Fibroblast of mammary gland (primary cell): ENCODE measurements at regions not wholly inside any gene's neighbourhood (a gene's known extent, or its start where the extent isn't known, plus 50 kb on each side); places are given as distances from the start of the nearest gene placed in this dataset.

Experiments
- DNase-seq: peaks from one replicate; pipeline ENCODE4 v3.0.0-alpha.2; 2010; ENCODE audit warnings: low read depth
- H3K4me3 ChIP-seq: 2 replicates; pipeline ENCODE4 v1.5.1; 2011; ENCODE audit warnings: low read depth, mild to moderate bottlenecking, low read length, moderate library complexity; ENCODE audit not compliant: control insufficient read depth
- TF ChIP-seq, protein P1 (sequence below): conservative IDR thresholded peaks from 2 replicates; pipeline ENCODE4 v1.5.1; 2011; ENCODE audit warnings: low read depth, low read length, inconsistent platforms; ENCODE audit not compliant: control insufficient read depth, insufficient read depth

DNA sequence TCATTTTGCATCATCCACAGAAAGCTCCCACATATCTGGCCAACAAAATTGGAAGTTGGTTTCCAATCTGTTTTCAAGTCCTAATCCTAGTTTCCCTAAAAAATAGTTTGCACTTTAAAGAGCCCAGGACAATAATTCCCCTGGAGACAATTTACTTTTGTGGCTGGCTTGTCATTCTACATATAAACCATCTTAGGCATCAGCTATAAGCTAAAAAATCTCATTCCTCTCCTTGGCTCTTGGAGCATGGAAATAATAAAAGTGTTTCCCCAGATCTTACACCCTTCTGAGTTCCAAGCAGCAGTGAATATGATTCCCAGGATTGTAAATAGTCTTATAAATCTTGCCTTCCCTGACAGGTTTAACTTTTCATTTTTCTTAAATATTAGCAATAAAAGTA is 89.1 kb upstream of the NUDT4 start:
- TF ChIP-seq, protein P1, sequence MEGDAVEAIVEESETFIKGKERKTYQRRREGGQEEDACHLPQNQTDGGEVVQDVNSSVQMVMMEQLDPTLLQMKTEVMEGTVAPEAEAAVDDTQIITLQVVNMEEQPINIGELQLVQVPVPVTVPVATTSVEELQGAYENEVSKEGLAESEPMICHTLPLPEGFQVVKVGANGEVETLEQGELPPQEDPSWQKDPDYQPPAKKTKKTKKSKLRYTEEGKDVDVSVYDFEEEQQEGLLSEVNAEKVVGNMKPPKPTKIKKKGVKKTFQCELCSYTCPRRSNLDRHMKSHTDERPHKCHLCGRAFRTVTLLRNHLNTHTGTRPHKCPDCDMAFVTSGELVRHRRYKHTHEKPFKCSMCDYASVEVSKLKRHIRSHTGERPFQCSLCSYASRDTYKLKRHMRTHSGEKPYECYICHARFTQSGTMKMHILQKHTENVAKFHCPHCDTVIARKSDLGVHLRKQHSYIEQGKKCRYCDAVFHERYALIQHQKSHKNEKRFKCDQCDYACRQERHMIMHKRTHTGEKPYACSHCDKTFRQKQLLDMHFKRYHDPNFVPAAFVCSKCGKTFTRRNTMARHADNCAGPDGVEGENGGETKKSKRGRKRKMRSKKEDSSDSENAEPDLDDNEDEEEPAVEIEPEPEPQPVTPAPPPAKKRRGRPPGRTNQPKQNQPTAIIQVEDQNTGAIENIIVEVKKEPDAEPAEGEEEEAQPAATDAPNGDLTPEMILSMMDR, result no peak
- no peak for DNase-seq
- no peak overlapping the region for H3K4me3 ChIP-seq

GRCh38 chr12:93290391-93290790 is 87.3 kb upstream of the NUDT4 start:
- TF ChIP-seq, protein P1, result no peak
- no peak overlapping the region for H3K4me3 ChIP-seq
- no peak for DNase-seq

DNA sequence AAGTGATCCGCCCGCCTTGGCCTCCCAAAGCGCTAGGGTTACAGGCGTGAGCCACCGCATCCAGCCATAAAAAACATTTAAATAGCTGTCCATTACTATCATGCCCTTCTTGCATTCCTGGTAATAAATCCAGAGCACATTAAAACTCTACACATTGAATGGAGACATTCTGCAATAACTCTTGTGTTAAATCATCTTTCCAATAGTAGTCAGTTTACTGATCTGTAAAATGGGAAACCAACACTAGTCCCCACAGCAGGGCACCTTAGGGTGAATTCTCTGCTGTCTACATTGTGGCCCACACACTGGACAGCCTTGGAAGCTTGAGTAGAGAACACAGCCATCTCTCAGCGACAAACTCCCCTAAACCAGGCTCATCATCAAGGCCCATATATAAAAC is 85.5 kb upstream of the NUDT4 start:
- no peak for DNase-seq
- TF ChIP-seq, protein P1, result no peak
- H3K4me3 ChIP-seq, result no peak overlapping the region

- H3K4me3 ChIP-seq, result no peak overlapping the region
- TF ChIP-seq, protein P1, result no peak
- DNase-seq, result no peak
These were observed 84.8 kb upstream of the NUDT4 start for GRCh38 chr12:93292731-93293566.

DNA sequence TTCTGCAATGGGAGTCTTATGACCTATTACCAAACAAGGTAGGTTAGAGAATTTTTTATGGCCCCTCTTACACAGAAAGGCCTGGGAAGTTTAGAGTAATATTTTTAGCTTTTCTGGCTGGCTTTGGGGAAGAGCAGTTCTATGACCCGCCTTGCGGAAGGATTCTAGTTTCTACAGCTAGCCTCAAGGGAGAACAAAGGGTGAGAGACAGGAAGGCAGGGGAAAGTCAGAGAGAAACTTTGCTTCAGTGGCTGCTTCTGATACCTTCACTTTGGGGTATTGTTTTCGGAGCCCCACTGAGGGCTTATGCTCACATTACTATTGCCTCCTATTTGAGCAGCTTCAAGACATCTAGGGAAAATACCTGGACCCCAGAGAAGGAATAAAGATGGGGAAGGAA is 80.7 kb upstream of the NUDT4 start:
- DNase-seq, result no peak
- no peak overlapping the region for H3K4me3 ChIP-seq
- TF ChIP-seq, protein P1, result no peak

DNA sequence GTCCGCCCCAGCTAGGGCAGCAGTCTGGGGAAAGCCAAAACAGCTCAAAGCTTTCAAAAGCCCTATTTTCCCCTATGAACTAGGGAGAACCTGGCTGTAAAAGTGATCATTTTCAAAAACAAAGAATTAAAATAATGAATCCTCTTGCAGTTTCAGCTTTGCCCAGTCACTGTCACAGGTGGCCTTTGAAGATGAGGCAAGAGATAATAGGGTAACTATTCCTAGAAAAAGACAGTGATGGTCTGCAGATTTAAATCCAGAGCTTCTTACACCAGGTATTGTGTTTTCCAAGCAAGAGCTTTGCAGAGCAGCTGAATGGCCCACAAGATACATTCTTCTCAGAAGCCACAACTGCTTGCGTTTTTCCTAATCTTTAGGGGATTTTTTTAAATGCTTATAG is 80.2 kb upstream of the NUDT4 start:
- TF ChIP-seq, protein P1, result no peak
- no peak for DNase-seq
- no peak overlapping the region for H3K4me3 ChIP-seq
